ENCODE measurements at regions not wholly inside any gene's neighbourhood (a gene's known extent, or its start where the extent isn't known, plus 50 kb on each side); places are given as distances from the start of the nearest gene placed in this dataset.

DNA sequence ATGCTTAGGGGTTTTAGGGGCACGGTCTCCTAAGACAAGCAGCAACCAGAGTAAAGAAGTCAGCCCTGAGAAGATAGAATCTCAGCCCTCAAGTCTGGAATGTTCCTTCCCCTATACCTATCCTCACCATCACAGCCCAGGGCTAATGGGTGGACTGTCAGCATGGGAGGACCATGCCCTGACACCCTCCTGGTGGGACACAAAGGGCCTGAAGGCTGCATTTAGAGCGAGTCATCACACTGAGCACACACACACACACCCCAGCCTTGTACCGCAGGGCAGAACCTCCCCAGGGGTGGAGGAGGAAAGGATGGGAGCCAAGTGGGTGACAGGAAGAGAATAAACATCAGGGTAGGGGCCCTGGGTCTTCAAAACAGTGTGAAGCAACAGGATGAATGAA lies 174.8 kb upstream of the SERP2 start:
- no peak for TF ChIP-seq ZNF274 (IDR thresholded peaks at IDR 0.05; ENCODE audit: low read depth, low read length)
- no peak for TF ChIP-seq YY1 (IDR thresholded peaks at IDR 0.05; ENCODE audit: insufficient read depth, insufficient read length)
